ENCODE measurements at regions not wholly inside any gene's neighbourhood (a gene's known extent, or its start where the extent isn't known, plus 50 kb on each side); places are given as distances from the start of the nearest gene placed in this dataset.

GRCh38 chr6:95923518-95923917, 92.3 kb upstream of the FUT9 start:
- TF ChIP-seq FOXM1 (IDR thresholded peaks at IDR 0.05; ENCODE audit: borderline replicate concordance, low read depth) (no peak), NFIC (IDR thresholded peaks at IDR 0.05) (no peak), RAD21 (IDR thresholded peaks at IDR 0.05; ENCODE audit: low read depth) (peak; percentile 42; the same call in 1 of the 2 replicates)

- TF ChIP-seq TEAD4 (IDR thresholded peaks at IDR 0.05) (no peak), TCF12 (IDR thresholded peaks at IDR 0.05; ENCODE audit: low read depth) (no peak), TAF1 (IDR thresholded peaks at IDR 0.05; ENCODE audit: low read depth) (no peak), REST (IDR thresholded peaks at IDR 0.05; ENCODE audit: low read depth) (no peak), RAD21 (IDR thresholded peaks at IDR 0.05; ENCODE audit: low read depth) (no peak), CREB1 (IDR thresholded peaks at IDR 0.05; ENCODE audit: low read depth) (no peak), YY1 (IDR thresholded peaks at IDR 0.05; ENCODE audit: low read depth) (no peak), CEBPB (IDR thresholded peaks at IDR 0.05) (no peak), NFIC (IDR thresholded peaks at IDR 0.05) (no peak), MAX (IDR thresholded peaks at IDR 0.05) (no peak), ZBTB7A (IDR thresholded peaks at IDR 0.05; ENCODE audit: low read depth) (no peak), EP300 (IDR thresholded peaks at IDR 0.05; ENCODE audit: borderline replicate concordance) (no peak)
Measured at GRCh38 chr6:95935736-95936135, 80.0 kb upstream of the FUT9 start.

GRCh38 chr6:95946906-95947305, 68.9 kb upstream of the FUT9 start:
- no peak for TF ChIP-seq FOXM1 (IDR thresholded peaks at IDR 0.05; ENCODE audit: borderline replicate concordance, low read depth)
- TF ChIP-seq ZBTB7A (IDR thresholded peaks at IDR 0.05; ENCODE audit: low read depth) = no peak

- no peak for TF ChIP-seq CREB1 (IDR thresholded peaks at IDR 0.05; ENCODE audit: low read depth)
- TF ChIP-seq NFIC (IDR thresholded peaks at IDR 0.05) = no peak
- TF ChIP-seq RAD21 (IDR thresholded peaks at IDR 0.05; ENCODE audit: low read depth) = no peak
- no peak for TF ChIP-seq TCF12 (IDR thresholded peaks at IDR 0.05; ENCODE audit: low read depth)
- TF ChIP-seq EGR1 (IDR thresholded peaks at IDR 0.05) = no peak
- TF ChIP-seq REST (IDR thresholded peaks at IDR 0.05; ENCODE audit: low read depth) = no peak
- no peak for TF ChIP-seq TAF1 (IDR thresholded peaks at IDR 0.05; ENCODE audit: low read depth)
- TF ChIP-seq TEAD4 (IDR thresholded peaks at IDR 0.05) = no peak
- TF ChIP-seq MAX (IDR thresholded peaks at IDR 0.05) = no peak
- TF ChIP-seq CEBPB (IDR thresholded peaks at IDR 0.05) = no peak
- TF ChIP-seq FOXM1 (IDR thresholded peaks at IDR 0.05; ENCODE audit: borderline replicate concordance, low read depth) = no peak
- no peak for TF ChIP-seq USF1 (IDR thresholded peaks at IDR 0.05)
- TF ChIP-seq EP300 (IDR thresholded peaks at IDR 0.05; ENCODE audit: borderline replicate concordance) = no peak
- no peak for TF ChIP-seq ZBTB7A (IDR thresholded peaks at IDR 0.05; ENCODE audit: low read depth)
- no peak for TF ChIP-seq YY1 (IDR thresholded peaks at IDR 0.05; ENCODE audit: low read depth)
Measured at GRCh38 chr6:95948324-95948723, 67.5 kb upstream of the FUT9 start.

- TF ChIP-seq ZBTB7A (IDR thresholded peaks at IDR 0.05; ENCODE audit: low read depth) (no peak), CREB1 (IDR thresholded peaks at IDR 0.05; ENCODE audit: low read depth) (no peak), EP300 (IDR thresholded peaks at IDR 0.05; ENCODE audit: borderline replicate concordance) (no peak), MAX (IDR thresholded peaks at IDR 0.05) (no peak)
Measured at GRCh38 chr6:95949985-95950384, 65.8 kb upstream of the FUT9 start.

GRCh38 chr6:95958686-95959085, 57.1 kb upstream of the FUT9 start:
- TF ChIP-seq ZBTB7A (IDR thresholded peaks at IDR 0.05; ENCODE audit: low read depth) (no peak), MAX (IDR thresholded peaks at IDR 0.05) (no peak), CEBPB (IDR thresholded peaks at IDR 0.05) (no peak), RAD21 (IDR thresholded peaks at IDR 0.05; ENCODE audit: low read depth) (no peak), YY1 (IDR thresholded peaks at IDR 0.05; ENCODE audit: low read depth) (no peak), TEAD4 (IDR thresholded peaks at IDR 0.05) (no peak), USF1 (IDR thresholded peaks at IDR 0.05) (no peak), FOXM1 (IDR thresholded peaks at IDR 0.05; ENCODE audit: borderline replicate concordance, low read depth) (no peak), EGR1 (IDR thresholded peaks at IDR 0.05) (no peak), REST (IDR thresholded peaks at IDR 0.05; ENCODE audit: low read depth) (no peak), TCF12 (IDR thresholded peaks at IDR 0.05; ENCODE audit: low read depth) (no peak), EP300 (IDR thresholded peaks at IDR 0.05; ENCODE audit: borderline replicate concordance) (no peak), CREB1 (IDR thresholded peaks at IDR 0.05; ENCODE audit: low read depth) (no peak), TAF1 (IDR thresholded peaks at IDR 0.05; ENCODE audit: low read depth) (no peak), NFIC (IDR thresholded peaks at IDR 0.05) (no peak)

All from Ishikawa (cell line).